ENCODE measurements at regions not wholly inside any gene's neighbourhood (a gene's known extent, or its start where the extent isn't known, plus 50 kb on each side); places are given as distances from the start of the nearest gene placed in this dataset.
"Not testable (repeated sequence)": the region's sequence is repeated elsewhere in the genome, so short reads cannot be mapped to it uniquely, and the experiment has no call there.

DNA sequence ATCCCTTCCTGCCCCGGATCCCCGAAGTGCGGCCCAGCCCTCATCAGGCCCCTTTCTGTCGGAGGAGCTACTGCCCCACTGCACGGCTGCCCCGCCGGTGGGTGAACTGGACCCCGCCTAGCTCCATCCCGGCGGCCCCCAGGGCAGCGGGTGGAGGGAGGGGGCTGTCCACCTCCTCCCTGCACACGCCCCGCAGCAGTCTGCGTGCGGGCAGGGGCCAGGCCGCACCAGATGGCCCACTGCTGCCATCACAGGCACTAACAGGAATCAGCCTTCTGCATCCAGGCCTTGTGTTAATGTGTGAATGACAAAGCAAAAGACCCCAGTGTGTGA, 54.9 kb upstream of the UNC93A start:
- Mint-ChIP-seq H3K4me3 (no peak overlapping the region), H3K27ac (no peak overlapping the region), H3K9me3 (no peaks in the 10 kb centered on the region), H3K36me3 (ENCODE audit: insufficient read depth in 2 of 2) (no peaks in the 10 kb centered on the region), H3K4me1 (ENCODE audit: low read depth) (no peaks in the 10 kb centered on the region), H3K27me3 (ENCODE audit: low read depth) (peaks cover 22% of the 10 kb centered on the region)
- no peak for ATAC-seq (replicated peaks in 1 of 2)
- DNase-seq: no peak

GRCh38 chr6:167237438-167238145, 53.5 kb upstream of the UNC93A start:
- no peaks in the 10 kb centered on the region for H3K9me3 Mint-ChIP-seq
- DNase-seq (no peak), ATAC-seq (replicated peaks in 1 of 2) (no peak)
- peaks cover 25% of the 10 kb centered on the region for H3K27me3 Mint-ChIP-seq (ENCODE audit: low read depth)
- H3K4me3 Mint-ChIP-seq: no peak overlapping the region
- H3K4me1 Mint-ChIP-seq (ENCODE audit: low read depth): no peaks in the 10 kb centered on the region
- H3K27ac Mint-ChIP-seq: no peak overlapping the region
- H3K36me3 Mint-ChIP-seq (ENCODE audit: insufficient read depth in 2 of 2): no peaks in the 10 kb centered on the region

DNA sequence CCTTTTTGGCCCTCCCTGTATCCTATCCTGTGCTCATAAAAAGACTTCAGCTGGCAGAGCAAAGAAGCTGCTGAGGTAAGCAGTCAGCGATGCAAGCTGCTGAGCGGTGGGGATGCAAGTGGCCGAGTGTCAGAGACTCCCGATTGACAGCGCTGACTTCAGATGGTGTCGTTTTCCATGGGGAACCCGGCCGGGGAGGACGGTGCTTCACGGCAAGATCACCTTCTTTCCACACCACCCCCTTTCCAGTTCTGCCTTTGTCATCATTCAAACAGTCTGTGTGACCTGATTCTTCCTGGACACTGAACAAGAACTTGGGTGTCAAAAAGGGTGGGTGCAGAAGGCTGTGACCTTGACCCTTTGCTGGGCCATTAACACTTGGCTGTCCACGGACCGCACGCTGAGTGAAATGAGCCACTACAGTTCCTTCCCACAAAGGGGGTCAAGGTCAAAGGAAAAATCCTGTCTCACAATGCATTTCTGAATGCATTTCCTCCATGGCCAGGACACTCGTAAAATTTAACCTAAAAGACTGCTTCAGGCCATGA, 52.9 kb upstream of the UNC93A start:
- no peak for ATAC-seq (replicated peaks in 1 of 2)
- H3K27me3 Mint-ChIP-seq (ENCODE audit: low read depth): peaks cover 30% of the 10 kb centered on the region
- H3K27ac Mint-ChIP-seq: no peak overlapping the region
- no peaks in the 10 kb centered on the region for H3K36me3 Mint-ChIP-seq (ENCODE audit: insufficient read depth in 2 of 2)
- DNase-seq: no peak
- no peaks in the 10 kb centered on the region for H3K4me1 Mint-ChIP-seq (ENCODE audit: low read depth)
- no peak overlapping the region for H3K4me3 Mint-ChIP-seq
- no peaks in the 10 kb centered on the region for H3K9me3 Mint-ChIP-seq

- Mint-ChIP-seq H3K4me1 (ENCODE audit: low read depth) (no peaks in the 10 kb centered on the region), H3K9me3 (no peaks in the 10 kb centered on the region), H3K36me3 (ENCODE audit: insufficient read depth in 2 of 2) (no peaks in the 10 kb centered on the region), H3K4me3 (no peak overlapping the region), H3K27me3 (ENCODE audit: low read depth) (peaks cover 25% of the 10 kb centered on the region), H3K27ac (no peak overlapping the region)
- ATAC-seq (replicated peaks in 1 of 2) (no peak), DNase-seq (no peak)
Observed at GRCh38 chr6:167238694-167239467, 52.2 kb upstream of the UNC93A start.

GRCh38 chr6:167239470-167239869, 51.6 kb upstream of the UNC93A start:
- DNase-seq; H3K36me3 Mint-ChIP-seq (ENCODE audit: insufficient read depth in 2 of 2); H3K4me3 Mint-ChIP-seq; H3K27ac Mint-ChIP-seq; H3K4me1 Mint-ChIP-seq (ENCODE audit: low read depth); ATAC-seq (replicated peaks in 1 of 2); H3K9me3 Mint-ChIP-seq: not testable (repeated sequence)
- peaks cover 23% of the 10 kb centered on the region for H3K27me3 Mint-ChIP-seq (ENCODE audit: low read depth)

DNA sequence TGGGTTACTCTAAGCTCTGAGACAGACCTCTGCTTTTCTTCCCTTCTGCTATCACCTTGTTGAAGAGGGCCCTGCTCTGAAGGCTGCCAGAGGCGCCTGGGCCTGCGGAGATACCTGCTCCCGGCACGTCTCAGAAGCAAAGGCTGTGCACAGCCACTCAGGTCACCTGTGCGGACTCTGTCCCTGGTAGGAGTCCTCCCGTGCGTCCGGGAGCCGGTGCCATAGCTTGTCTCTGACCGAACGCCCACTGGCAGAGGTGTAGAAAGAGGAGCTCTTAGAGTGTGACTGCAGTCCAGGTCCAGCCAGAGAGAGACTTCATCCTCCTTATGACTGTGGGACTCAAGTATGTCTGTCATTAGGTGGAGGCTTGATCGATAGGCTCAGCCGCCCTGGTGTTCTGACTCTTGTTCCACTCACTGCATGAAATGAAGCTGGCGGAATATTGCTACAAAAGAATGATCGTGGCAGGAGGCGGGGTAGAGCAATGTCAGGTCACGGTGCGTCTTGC, 51.0 kb upstream of the UNC93A start:
- no peaks in the 10 kb centered on the region for H3K4me1 Mint-ChIP-seq (ENCODE audit: low read depth)
- peaks cover 17% of the 10 kb centered on the region for H3K27me3 Mint-ChIP-seq (ENCODE audit: low read depth)
- no peaks in the 10 kb centered on the region for H3K36me3 Mint-ChIP-seq (ENCODE audit: insufficient read depth in 2 of 2)
- DNase-seq (no peak), ATAC-seq (replicated peaks in 1 of 2) (no peak)
- H3K4me3 Mint-ChIP-seq: no peak overlapping the region
- H3K27ac Mint-ChIP-seq: no peak overlapping the region
- no peaks in the 10 kb centered on the region for H3K9me3 Mint-ChIP-seq

Measured in activated T-cell treated with anti-CD3 and anti-CD28 coated beads, Interleukin-2, amount 50 U/mL, for 72 hours (primary cell).